ENCODE measurements at regions not wholly inside any gene's neighbourhood (a gene's known extent, or its start where the extent isn't known, plus 50 kb on each side); places are given as distances from the start of the nearest gene placed in this dataset.

DNA sequence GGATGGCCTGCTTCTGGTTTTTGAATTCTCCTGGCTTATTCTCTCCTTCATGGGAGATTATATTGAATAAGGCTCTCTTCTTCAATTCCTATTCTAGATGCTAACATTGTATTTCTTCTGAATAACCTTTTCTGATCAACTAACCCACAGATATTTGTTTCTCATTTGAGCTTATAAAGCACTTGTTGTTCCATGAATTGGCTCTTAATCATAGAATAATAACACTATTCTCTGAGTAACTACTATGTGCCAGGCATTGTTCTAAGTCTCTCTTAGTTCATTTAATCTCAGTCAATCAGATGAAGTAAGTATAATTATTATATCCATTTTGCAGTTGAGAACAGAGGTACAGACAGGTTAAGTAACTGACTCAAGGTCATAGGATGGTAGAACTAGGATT lies 136.3 kb upstream of the MLIP start:
- TF ChIP-seq ZNF671 (CRISPR knock-in tag; IDR thresholded peaks at IDR 0.05), result no peak
- TF ChIP-seq NR3C1 (CRISPR knock-in tag; conservative IDR thresholded peaks at IDR 0.05; ENCODE audit: low read depth), result no peak
- Mint-ChIP-seq H3K27me3 (ENCODE audit: low read depth) (no peaks in the 10 kb centered on the region), H3K4me1 (peaks cover 15% of the 10 kb centered on the region), H3K4me3 (no peak overlapping the region), H3K36me3 (no peaks in the 10 kb centered on the region), H3K9me3 (peaks cover 8% of the 10 kb centered on the region; the same call in 1 of the 2 replicates), H3K27ac (no peak overlapping the region)
- ATAC-seq (no peak), DNase-seq (ENCODE audit: low spot score) (no peak)
- ChIA-PET CTCF (no interaction called here), POLR2A (interaction anchor here (0.6 to 0.7 kb wide), 2 partner anchors 11 to 27 kb away, joined by 3 read pairs; no protein-coding TSS in a partner anchor)

DNA sequence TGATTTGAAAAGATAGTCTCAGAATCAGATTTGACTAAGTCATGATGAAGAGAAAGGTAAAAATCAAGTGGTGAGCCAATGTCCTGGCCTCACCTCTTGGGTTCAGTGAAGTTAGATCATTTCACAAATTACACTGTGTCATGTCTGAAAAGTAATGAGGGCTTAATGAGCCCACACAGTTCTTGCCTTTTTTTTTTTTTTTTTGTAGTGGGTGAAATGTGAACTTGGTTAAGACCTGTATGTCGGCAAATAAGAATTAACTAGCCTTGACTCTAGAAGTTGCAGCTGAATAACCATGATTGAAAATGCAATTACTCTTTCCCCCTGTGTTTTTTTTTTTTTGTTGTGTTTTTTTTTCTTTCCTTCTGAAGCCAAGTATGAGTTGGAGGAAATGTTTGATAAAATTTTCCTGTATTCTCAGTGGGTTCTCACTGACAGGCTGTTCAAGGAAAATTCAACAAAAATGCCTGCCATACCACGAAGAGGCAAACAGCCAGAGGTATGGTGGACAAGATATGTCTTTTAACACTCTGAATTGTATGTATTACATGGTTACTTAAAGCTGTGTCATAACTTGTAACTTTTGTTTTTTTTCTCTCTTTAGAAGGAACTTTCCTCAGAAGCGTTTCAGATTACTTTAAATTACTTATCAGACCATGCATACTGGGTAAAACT lies 135.2 kb upstream of the MLIP start:
- Mint-ChIP-seq H3K9me3 (peaks cover 13% of the 10 kb centered on the region), H3K27me3 (ENCODE audit: low read depth) (no peaks in the 10 kb centered on the region), H3K36me3 (no peaks in the 10 kb centered on the region), H3K27ac (no peak overlapping the region), H3K4me1 (peaks cover 11% of the 10 kb centered on the region), H3K4me3 (no peak overlapping the region)
- TF ChIP-seq JUN (CRISPR knock-in tag; IDR thresholded peaks at IDR 0.05) (no peak), NFATC4 (CRISPR knock-in tag; IDR thresholded peaks at IDR 0.05) (no peak), ZNF219 (CRISPR knock-in tag; IDR thresholded peaks at IDR 0.05; ENCODE audit: borderline replicate concordance) (no peak), HMGA2 (CRISPR knock-in tag; IDR thresholded peaks at IDR 0.05) (no peak), PRRX2 (CRISPR knock-in tag; IDR thresholded peaks at IDR 0.05) (no peak), ELF4 (CRISPR knock-in tag; IDR thresholded peaks at IDR 0.05; ENCODE audit: low read depth) (no peak), EMX1 (CRISPR knock-in tag; IDR thresholded peaks at IDR 0.05) (no peak), ZBTB21 (CRISPR knock-in tag; IDR thresholded peaks at IDR 0.05; ENCODE audit: borderline replicate concordance) (no peak)
- TF ChIP-seq, protein P1, sequence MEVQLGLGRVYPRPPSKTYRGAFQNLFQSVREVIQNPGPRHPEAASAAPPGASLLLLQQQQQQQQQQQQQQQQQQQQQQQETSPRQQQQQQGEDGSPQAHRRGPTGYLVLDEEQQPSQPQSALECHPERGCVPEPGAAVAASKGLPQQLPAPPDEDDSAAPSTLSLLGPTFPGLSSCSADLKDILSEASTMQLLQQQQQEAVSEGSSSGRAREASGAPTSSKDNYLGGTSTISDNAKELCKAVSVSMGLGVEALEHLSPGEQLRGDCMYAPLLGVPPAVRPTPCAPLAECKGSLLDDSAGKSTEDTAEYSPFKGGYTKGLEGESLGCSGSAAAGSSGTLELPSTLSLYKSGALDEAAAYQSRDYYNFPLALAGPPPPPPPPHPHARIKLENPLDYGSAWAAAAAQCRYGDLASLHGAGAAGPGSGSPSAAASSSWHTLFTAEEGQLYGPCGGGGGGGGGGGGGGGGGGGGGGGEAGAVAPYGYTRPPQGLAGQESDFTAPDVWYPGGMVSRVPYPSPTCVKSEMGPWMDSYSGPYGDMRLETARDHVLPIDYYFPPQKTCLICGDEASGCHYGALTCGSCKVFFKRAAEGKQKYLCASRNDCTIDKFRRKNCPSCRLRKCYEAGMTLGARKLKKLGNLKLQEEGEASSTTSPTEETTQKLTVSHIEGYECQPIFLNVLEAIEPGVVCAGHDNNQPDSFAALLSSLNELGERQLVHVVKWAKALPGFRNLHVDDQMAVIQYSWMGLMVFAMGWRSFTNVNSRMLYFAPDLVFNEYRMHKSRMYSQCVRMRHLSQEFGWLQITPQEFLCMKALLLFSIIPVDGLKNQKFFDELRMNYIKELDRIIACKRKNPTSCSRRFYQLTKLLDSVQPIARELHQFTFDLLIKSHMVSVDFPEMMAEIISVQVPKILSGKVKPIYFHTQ (CRISPR knock-in tag; IDR thresholded peaks at IDR 0.05), result no peak
- TF ChIP-seq, protein P2, sequence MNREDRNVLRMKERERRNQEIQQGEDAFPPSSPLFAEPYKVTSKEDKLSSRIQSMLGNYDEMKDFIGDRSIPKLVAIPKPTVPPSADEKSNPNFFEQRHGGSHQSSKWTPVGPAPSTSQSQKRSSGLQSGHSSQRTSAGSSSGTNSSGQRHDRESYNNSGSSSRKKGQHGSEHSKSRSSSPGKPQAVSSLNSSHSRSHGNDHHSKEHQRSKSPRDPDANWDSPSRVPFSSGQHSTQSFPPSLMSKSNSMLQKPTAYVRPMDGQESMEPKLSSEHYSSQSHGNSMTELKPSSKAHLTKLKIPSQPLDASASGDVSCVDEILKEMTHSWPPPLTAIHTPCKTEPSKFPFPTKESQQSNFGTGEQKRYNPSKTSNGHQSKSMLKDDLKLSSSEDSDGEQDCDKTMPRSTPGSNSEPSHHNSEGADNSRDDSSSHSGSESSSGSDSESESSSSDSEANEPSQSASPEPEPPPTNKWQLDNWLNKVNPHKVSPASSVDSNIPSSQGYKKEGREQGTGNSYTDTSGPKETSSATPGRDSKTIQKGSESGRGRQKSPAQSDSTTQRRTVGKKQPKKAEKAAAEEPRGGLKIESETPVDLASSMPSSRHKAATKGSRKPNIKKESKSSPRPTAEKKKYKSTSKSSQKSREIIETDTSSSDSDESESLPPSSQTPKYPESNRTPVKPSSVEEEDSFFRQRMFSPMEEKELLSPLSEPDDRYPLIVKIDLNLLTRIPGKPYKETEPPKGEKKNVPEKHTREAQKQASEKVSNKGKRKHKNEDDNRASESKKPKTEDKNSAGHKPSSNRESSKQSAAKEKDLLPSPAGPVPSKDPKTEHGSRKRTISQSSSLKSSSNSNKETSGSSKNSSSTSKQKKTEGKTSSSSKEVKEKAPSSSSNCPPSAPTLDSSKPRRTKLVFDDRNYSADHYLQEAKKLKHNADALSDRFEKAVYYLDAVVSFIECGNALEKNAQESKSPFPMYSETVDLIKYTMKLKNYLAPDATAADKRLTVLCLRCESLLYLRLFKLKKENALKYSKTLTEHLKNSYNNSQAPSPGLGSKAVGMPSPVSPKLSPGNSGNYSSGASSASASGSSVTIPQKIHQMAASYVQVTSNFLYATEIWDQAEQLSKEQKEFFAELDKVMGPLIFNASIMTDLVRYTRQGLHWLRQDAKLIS (CRISPR knock-in tag; IDR thresholded peaks at IDR 0.05; ENCODE audit: borderline replicate concordance), result no peak
- TF ChIP-seq, protein P3, sequence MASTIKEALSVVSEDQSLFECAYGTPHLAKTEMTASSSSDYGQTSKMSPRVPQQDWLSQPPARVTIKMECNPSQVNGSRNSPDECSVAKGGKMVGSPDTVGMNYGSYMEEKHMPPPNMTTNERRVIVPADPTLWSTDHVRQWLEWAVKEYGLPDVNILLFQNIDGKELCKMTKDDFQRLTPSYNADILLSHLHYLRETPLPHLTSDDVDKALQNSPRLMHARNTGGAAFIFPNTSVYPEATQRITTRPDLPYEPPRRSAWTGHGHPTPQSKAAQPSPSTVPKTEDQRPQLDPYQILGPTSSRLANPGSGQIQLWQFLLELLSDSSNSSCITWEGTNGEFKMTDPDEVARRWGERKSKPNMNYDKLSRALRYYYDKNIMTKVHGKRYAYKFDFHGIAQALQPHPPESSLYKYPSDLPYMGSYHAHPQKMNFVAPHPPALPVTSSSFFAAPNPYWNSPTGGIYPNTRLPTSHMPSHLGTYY (CRISPR knock-in tag; IDR thresholded peaks at IDR 0.05), result no peak
- TF ChIP-seq, protein P4, sequence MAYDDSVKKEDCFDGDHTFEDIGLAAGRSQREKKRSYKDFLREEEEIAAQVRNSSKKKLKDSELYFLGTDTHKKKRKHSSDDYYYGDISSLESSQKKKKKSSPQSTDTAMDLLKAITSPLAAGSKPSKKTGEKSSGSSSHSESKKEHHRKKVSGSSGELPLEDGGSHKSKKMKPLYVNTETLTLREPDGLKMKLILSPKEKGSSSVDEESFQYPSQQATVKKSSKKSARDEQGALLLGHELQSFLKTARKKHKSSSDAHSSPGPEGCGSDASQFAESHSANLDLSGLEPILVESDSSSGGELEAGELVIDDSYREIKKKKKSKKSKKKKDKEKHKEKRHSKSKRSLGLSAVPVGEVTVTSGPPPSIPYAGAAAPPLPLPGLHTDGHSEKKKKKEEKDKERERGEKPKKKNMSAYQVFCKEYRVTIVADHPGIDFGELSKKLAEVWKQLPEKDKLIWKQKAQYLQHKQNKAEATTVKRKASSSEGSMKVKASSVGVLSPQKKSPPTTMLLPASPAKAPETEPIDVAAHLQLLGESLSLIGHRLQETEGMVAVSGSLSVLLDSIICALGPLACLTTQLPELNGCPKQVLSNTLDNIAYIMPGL (CRISPR knock-in tag; IDR thresholded peaks at IDR 0.05), result no peak
- TF ChIP-seq, protein P5, sequence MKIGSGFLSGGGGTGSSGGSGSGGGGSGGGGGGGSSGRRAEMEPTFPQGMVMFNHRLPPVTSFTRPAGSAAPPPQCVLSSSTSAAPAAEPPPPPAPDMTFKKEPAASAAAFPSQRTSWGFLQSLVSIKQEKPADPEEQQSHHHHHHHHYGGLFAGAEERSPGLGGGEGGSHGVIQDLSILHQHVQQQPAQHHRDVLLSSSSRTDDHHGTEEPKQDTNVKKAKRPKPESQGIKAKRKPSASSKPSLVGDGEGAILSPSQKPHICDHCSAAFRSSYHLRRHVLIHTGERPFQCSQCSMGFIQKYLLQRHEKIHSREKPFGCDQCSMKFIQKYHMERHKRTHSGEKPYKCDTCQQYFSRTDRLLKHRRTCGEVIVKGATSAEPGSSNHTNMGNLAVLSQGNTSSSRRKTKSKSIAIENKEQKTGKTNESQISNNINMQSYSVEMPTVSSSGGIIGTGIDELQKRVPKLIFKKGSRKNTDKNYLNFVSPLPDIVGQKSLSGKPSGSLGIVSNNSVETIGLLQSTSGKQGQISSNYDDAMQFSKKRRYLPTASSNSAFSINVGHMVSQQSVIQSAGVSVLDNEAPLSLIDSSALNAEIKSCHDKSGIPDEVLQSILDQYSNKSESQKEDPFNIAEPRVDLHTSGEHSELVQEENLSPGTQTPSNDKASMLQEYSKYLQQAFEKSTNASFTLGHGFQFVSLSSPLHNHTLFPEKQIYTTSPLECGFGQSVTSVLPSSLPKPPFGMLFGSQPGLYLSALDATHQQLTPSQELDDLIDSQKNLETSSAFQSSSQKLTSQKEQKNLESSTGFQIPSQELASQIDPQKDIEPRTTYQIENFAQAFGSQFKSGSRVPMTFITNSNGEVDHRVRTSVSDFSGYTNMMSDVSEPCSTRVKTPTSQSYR (CRISPR knock-in tag; IDR thresholded peaks at IDR 0.05), result no peak
- ChIA-PET CTCF (no interaction called here), POLR2A (no interaction called here)
- no peak for DNase-seq (ENCODE audit: low spot score)
- ATAC-seq, result no peak

Data from WTC11 (cell line).